Brain microvascular endothelial cell (primary cell): ENCODE measurements at regions not wholly inside any gene's neighbourhood (a gene's known extent, or its start where the extent isn't known, plus 50 kb on each side); places are given as distances from the start of the nearest gene placed in this dataset.

Experiments used
- DNase-seq: peaks from one replicate; pipeline ENCODE4 v3.0.0-alpha.2; 2020
- H3K27ac ChIP-seq: fragments of 250-450 bp; sonication (Bioruptor Pico); 2 replicates; pipeline ENCODE4 v1.5.1; 2020; ENCODE audit warnings: mild to moderate bottlenecking, moderate library complexity
- H3K27me3 ChIP-seq: fragments of 250-450 bp; sonication (Bioruptor Pico); replicated peaks from 2 replicates; pipeline ENCODE4 v1.5.1; 2020; ENCODE audit warnings: mild to moderate bottlenecking
- H3K36me3 ChIP-seq: fragments of 250-450 bp; sonication (Bioruptor Pico); replicated peaks from 2 replicates; pipeline ENCODE4 v1.5.1; 2020; ENCODE audit warnings: mild to moderate bottlenecking
- H3K4me3 ChIP-seq: 2 replicates; pipeline ENCODE4 v1.5.1; 2011; ENCODE audit warnings: low read depth, mild to moderate bottlenecking, control low read depth, low read length, moderate library complexity
- CTCF ChIP-seq: IDR thresholded peaks from 2 replicates; pipeline ENCODE4 v1.5.1; 2011; ENCODE audit warnings: low read depth, mild to moderate bottlenecking, moderate library complexity, low read length, control low read depth, inconsistent platforms; ENCODE audit errors: missing control alignments
- in situ Hi-C: cut with HindIII; loops from 2 replicates; pipeline ENCODE4 v1.10.0; 2017; ENCODE audit warnings: low sequenced_read_pairs, low pct_ligation_motif_present

- in situ Hi-C loops = no loop called here
- H3K27me3 ChIP-seq = no peaks in the 10 kb centered on the region
- TF ChIP-seq CTCF = no peak
- no peak for DNase-seq
- H3K27ac ChIP-seq = no peak overlapping the region
- H3K36me3 ChIP-seq = no peaks in the 10 kb centered on the region
- H3K4me3 ChIP-seq = no peak overlapping the region
Observed at GRCh38 chr12:94025756-94026155, 122.6 kb upstream of the PLXNC1 start.

- in situ Hi-C loops = no loop called here
- no peak for DNase-seq
- TF ChIP-seq CTCF = no peak
Observed at GRCh38 chr12:94026596-94026995, 121.8 kb upstream of the PLXNC1 start.

GRCh38 chr12:94027561-94027960, 120.8 kb upstream of the PLXNC1 start:
- no peak overlapping the region for H3K4me3 ChIP-seq
- DNase-seq = no peak
- in situ Hi-C loops = no loop called here
- no peaks in the 10 kb centered on the region for H3K27me3 ChIP-seq
- no peak for TF ChIP-seq CTCF
- H3K27ac ChIP-seq = no peak overlapping the region
- H3K36me3 ChIP-seq = no peaks in the 10 kb centered on the region

More at GRCh38 chr12:94026596-94026995, 121.8 kb upstream of the PLXNC1 start:
- Histone ChIP-seq H3K27me3 (no peaks in the 10 kb centered on the region), H3K27ac (no peak overlapping the region), H3K4me3 (no peak overlapping the region), H3K36me3 (no peaks in the 10 kb centered on the region)

GRCh38 chr12:94031763-94032162, 116.6 kb upstream of the PLXNC1 start:
- in situ Hi-C loops = no loop called here
- Histone ChIP-seq H3K27ac (no peak overlapping the region), H3K4me3 (no peak overlapping the region), H3K36me3 (no peaks in the 10 kb centered on the region), H3K27me3 (no peaks in the 10 kb centered on the region)
- TF ChIP-seq CTCF = no peak
- DNase-seq = no peak

- H3K27me3 ChIP-seq = no peaks in the 10 kb centered on the region
- no peak for DNase-seq
- in situ Hi-C loops = no loop called here
- H3K4me3 ChIP-seq = no peak overlapping the region
- no peak for TF ChIP-seq CTCF
- no peaks in the 10 kb centered on the region for H3K36me3 ChIP-seq
- no peak overlapping the region for H3K27ac ChIP-seq
Observed at GRCh38 chr12:94032368-94032767, 116.0 kb upstream of the PLXNC1 start.

- TF ChIP-seq CTCF = no peak
- no peaks in the 10 kb centered on the region for H3K27me3 ChIP-seq
- H3K27ac ChIP-seq = no peak overlapping the region
- no peaks in the 10 kb centered on the region for H3K36me3 ChIP-seq
- DNase-seq = no peak
- in situ Hi-C loops = no loop called here
- H3K4me3 ChIP-seq = no peak overlapping the region
Observed at GRCh38 chr12:94033101-94033500, 115.3 kb upstream of the PLXNC1 start.
